B cell (primary cell): ENCODE measurements at regions not wholly inside any gene's neighbourhood (a gene's known extent, or its start where the extent isn't known, plus 50 kb on each side); places are given as distances from the start of the nearest gene placed in this dataset.

Source experiments
- ATAC-seq: fragments of 200-7000 bp; cut with Tn5 transposase; one replicate; pipeline ENCODE4 v1.10.0; 2021; ENCODE audit warnings: low read depth, mild to moderate bottlenecking, moderate number of reproducible peaks, moderate library complexity
- CTCF ChIA-PET: fragments of 350-600 bp; sonication (Branson Sonifier 250); formaldehyde crosslinking; loops from one replicate; lab custom pipeline; 2021; ENCODE audit warnings: antibody characterized with exemption, inconsistent platforms; lab: Charles Lee
- POLR2A ChIA-PET: fragments of 350-600 bp; sonication (Branson Sonifier 250); formaldehyde crosslinking; loops from one replicate; lab custom pipeline; 2021; ENCODE audit warnings: antibody characterized with exemption; lab: Charles Lee
- DNase-seq: peaks from one replicate; pipeline ENCODE4 v3.0.0; 2013
- H2AFZ ChIP-seq: 2 replicates; pipeline ENCODE4 v1.6.1; 2012; ENCODE audit warnings: mild to moderate bottlenecking, low read depth, low read length; ENCODE audit not compliant: insufficient read depth, poor library complexity, severe bottlenecking
- H3K27ac ChIP-seq, 2 donors: 1 replicate in 1 of 2; 2 replicates in 1 of 2; pipeline ENCODE4 v1.5.1; 2012 to 2013; ENCODE audit warnings: low read length in 2 of 2, mild to moderate bottlenecking in 2 of 2, moderate library complexity in 1 of 2
- H3K27me3 ChIP-seq, 4 experiments: fragments of 200-600 bp in 1 of 4; sonication (generic) in 1 of 4; replicated peaks in 1 of 4; 1 replicate in 2 of 4; 2 replicates in 2 of 4; pipeline versions ENCODE4 v1.6.1 to v1.7.0; 2013 to 2016; ENCODE audit warnings: low read length in 3 of 4, mild to moderate bottlenecking in 2 of 4, mixed read lengths in 1 of 4, moderate library complexity in 1 of 4; ENCODE audit not compliant: insufficient read depth in 4 of 4, control insufficient read depth in 3 of 4; ENCODE audit errors: control extremely low read depth in 1 of 4
- H3K36me3 ChIP-seq, 2 experiments: replicated peaks in 1 of 2; 1 replicate in 1 of 2; 2 replicates in 1 of 2; pipeline versions ENCODE4 v1.6.1 to v1.7.1; 2013; ENCODE audit warnings: low read length in 1 of 2; ENCODE audit not compliant: insufficient read depth in 2 of 2, control insufficient read depth in 1 of 2; ENCODE audit errors: control extremely low read depth in 1 of 2, extremely low read depth in 1 of 2
- H3K4me1 ChIP-seq, 2 donors: fragments of 200-600 bp in 1 of 2; sonication (generic) in 1 of 2; 1 replicate in 1 of 2; 2 replicates in 1 of 2; pipeline versions ENCODE4 v1.5.1 to v1.6.1; 2013 to 2017; ENCODE audit warnings: low read length in 2 of 2; ENCODE audit not compliant: control insufficient read depth in 2 of 2, insufficient read depth in 2 of 2
- H3K4me2 ChIP-seq: replicated peaks from 2 replicates; pipeline ENCODE3; 2012; ENCODE audit warnings: mild to moderate bottlenecking, low read depth, low read length; ENCODE audit not compliant: poor library complexity, severe bottlenecking
- H3K4me3 ChIP-seq, 5 experiments: fragments of 200-600 bp in 1 of 5; sonication (generic) in 1 of 5; 1 replicate in 3 of 5; 2 replicates in 2 of 5; pipeline versions ENCODE4 v1.5.1 to v1.7.0; 2011 to 2016; ENCODE audit warnings: low read length in 4 of 5, mild to moderate bottlenecking in 4 of 5, low read depth in 2 of 5, control low read depth in 1 of 5, moderate library complexity in 1 of 5; ENCODE audit not compliant: insufficient read depth in 1 of 5; ENCODE audit errors: control extremely low read depth in 1 of 5, extremely low read depth in 1 of 5
- H3K79me2 ChIP-seq: fragments of 200-600 bp; sonication (generic); one replicate; pipeline ENCODE4 v1.6.0; 2016; ENCODE audit warnings: low read length; ENCODE audit not compliant: control insufficient read depth, insufficient read depth
- H3K9ac ChIP-seq: fragments of 200-600 bp; sonication (generic); 2 replicates; pipeline ENCODE4 v1.6.1; 2017; ENCODE audit warnings: mild to moderate bottlenecking, low read length, moderate library complexity
- H3K9me3 ChIP-seq, 3 donors: one replicate each; pipeline versions ENCODE4 v1.6.1 to v1.7.1; 2013; ENCODE audit warnings: low read length in 2 of 3; ENCODE audit not compliant: control insufficient read depth in 2 of 3, insufficient read depth in 1 of 3; ENCODE audit errors: control extremely low read depth in 1 of 3
- H4K20me1 ChIP-seq: 2 replicates; pipeline ENCODE4 v1.6.0; 2012; ENCODE audit warnings: mild to moderate bottlenecking, low read length; ENCODE audit not compliant: insufficient read depth, control insufficient read depth, poor library complexity, severe bottlenecking
- H3K27ac Mint-ChIP-seq: one replicate; pipeline ENCODE4 v1.8.0; 2021; ENCODE audit warnings: mixed read lengths
- H3K27me3 Mint-ChIP-seq: one replicate; pipeline ENCODE4 v1.8.0; 2021; ENCODE audit warnings: mixed read lengths
- H3K4me1 Mint-ChIP-seq: one replicate; pipeline ENCODE4 v1.8.0; 2021; ENCODE audit warnings: mixed read lengths
- H3K4me3 Mint-ChIP-seq: one replicate; pipeline ENCODE4 v1.8.0; 2021; ENCODE audit warnings: mixed read lengths
- H3K9me3 Mint-ChIP-seq: one replicate; pipeline ENCODE4 v1.8.0; 2022; ENCODE audit warnings: mixed read lengths; ENCODE audit not compliant: insufficient read depth
- CTCF ChIP-seq: fragments of 200-600 bp; IDR thresholded peaks from one replicate; pipeline ENCODE4 v1.8.0; 2022; ENCODE audit warnings: antibody characterized with exemption, mild to moderate bottlenecking
- EZH2 ChIP-seq: IDR thresholded peaks from 2 replicates; pipeline ENCODE4 v1.6.1; 2012; ENCODE audit warnings: borderline replicate concordance, low read depth, mild to moderate bottlenecking, moderate library complexity, low read length; ENCODE audit not compliant: insufficient read depth, poor library complexity, severe bottlenecking
- WGBS: methylation state at CpG from one replicate; pipeline ENCODE4 v1.1.5; 2013; ENCODE audit warnings: missing lambda C conversion rate; ENCODE audit not compliant: insufficient coverage; 5-methylcytosine and 5-hydroxymethylcytosine counted together
- intact Hi-C: fragments of 100-400 bp; cut with micrococcal nuclease; formaldehyde crosslinking; loops from one replicate; pipeline ENCODE4 v1.10.0; 2022

DNA sequence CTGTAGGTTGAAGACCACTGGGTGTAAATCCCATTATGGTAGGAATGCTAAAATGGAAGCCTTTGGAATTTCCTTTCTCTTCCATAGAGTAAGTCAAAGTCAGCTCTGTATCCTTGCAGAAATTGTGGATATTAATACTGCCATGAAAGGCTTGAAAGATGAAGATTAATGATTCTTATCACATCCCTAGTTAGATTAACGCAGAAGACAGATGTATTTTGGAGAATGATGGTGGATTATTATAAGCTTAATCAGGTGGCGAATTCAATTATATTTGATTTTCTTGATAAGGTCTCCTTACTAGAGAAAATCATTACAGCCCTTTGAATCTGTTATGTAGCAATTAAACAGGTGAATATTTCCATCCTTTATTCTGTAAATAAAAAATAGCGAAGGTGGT is 270.1 kb downstream of the PHF14 start:
- no CpG with 5 or more reads among the region's 3 CpGs for WGBS
- no peak for DNase-seq
- no peaks in the 10 kb centered on the region for H4K20me1 ChIP-seq
- H3K9me3 ChIP-seq: no peaks in the 10 kb centered on the region
- intact Hi-C loops: no loop called here
- Mint-ChIP-seq H3K27ac (no peak overlapping the region), H3K4me1 (no peaks in the 10 kb centered on the region), H3K27me3 (no peaks in the 10 kb centered on the region), H3K4me3 (no peak overlapping the region), H3K9me3 (no peaks in the 10 kb centered on the region)
- no peak overlapping the region for H2AFZ ChIP-seq
- no peak for ATAC-seq
- H3K4me3 ChIP-seq: no peak overlapping the region
- H3K9ac ChIP-seq: no peak overlapping the region
- TF ChIP-seq CTCF: no peak
- TF ChIP-seq EZH2: no peak
- H3K4me1 ChIP-seq: no peaks in the 10 kb centered on the region
- H3K79me2 ChIP-seq: no peaks in the 10 kb centered on the region
- no peak overlapping the region for H3K4me2 ChIP-seq
- H3K36me3 ChIP-seq: no peaks in the 10 kb centered on the region
- H3K27me3 ChIP-seq: no peaks in the 10 kb centered on the region
- ChIA-PET CTCF (interaction anchor here (1.1 kb wide), 1 partner anchor 33 kb away, joined by 3 read pairs; no protein-coding TSS in a partner anchor), POLR2A (no interaction called here)
- H3K27ac ChIP-seq: no peak overlapping the region

- Mint-ChIP-seq H3K27ac (no peak overlapping the region), H3K4me3 (no peak overlapping the region), H3K4me1 (no peaks in the 10 kb centered on the region), H3K27me3 (no peaks in the 10 kb centered on the region), H3K9me3 (no peaks in the 10 kb centered on the region)
- Histone ChIP-seq H3K27me3 (no peaks in the 10 kb centered on the region), H3K4me2 (no peak overlapping the region), H4K20me1 (no peaks in the 10 kb centered on the region), H3K27ac (no peak overlapping the region), H2AFZ (no peak overlapping the region), H3K9ac (no peak overlapping the region), H3K4me1 (no peaks in the 10 kb centered on the region), H3K9me3 (no peaks in the 10 kb centered on the region), H3K4me3 (no peak overlapping the region), H3K36me3 (no peaks in the 10 kb centered on the region), H3K79me2 (no peaks in the 10 kb centered on the region)
- TF ChIP-seq CTCF (no peak), EZH2 (no peak)
- intact Hi-C loops: no loop called here
- 100% methylated on average over 2 of the region's 3 CpGs for WGBS
- ATAC-seq (no peak), DNase-seq (no peak)
- ChIA-PET POLR2A (no interaction called here), CTCF (interaction anchor here (1.1 kb wide), 1 partner anchor 33 kb away, joined by 3 read pairs; no protein-coding TSS in a partner anchor)
These were observed 270.5 kb downstream of the PHF14 start for GRCh38 chr7:11244149-11244548.
